ENCODE measurements at regions not wholly inside any gene's neighbourhood (a gene's known extent, or its start where the extent isn't known, plus 50 kb on each side); places are given as distances from the start of the nearest gene placed in this dataset.

GRCh38 chr10:60518745-60519144, 129.1 kb upstream of the ANK3 start:
- Mint-ChIP-seq H3K4me1 (ENCODE audit: low read depth) (peaks cover 24% of the 10 kb centered on the region), H3K27me3 (no peaks in the 10 kb centered on the region), H3K36me3 (ENCODE audit: low read depth) (peaks cover 10% of the 10 kb centered on the region), H3K9me3 (peaks cover 5% of the 10 kb centered on the region), H3K27ac (no peak overlapping the region), H3K4me3 (no peak overlapping the region)
- no peak for DNase-seq

- peaks cover 3% of the 10 kb centered on the region for H3K9me3 Mint-ChIP-seq
- H3K4me3 Mint-ChIP-seq = no peak overlapping the region
- H3K27ac Mint-ChIP-seq = no peak overlapping the region
- H3K36me3 Mint-ChIP-seq (ENCODE audit: low read depth) = peaks cover 8% of the 10 kb centered on the region
- DNase-seq = no peak
- H3K27me3 Mint-ChIP-seq = no peaks in the 10 kb centered on the region
- H3K4me1 Mint-ChIP-seq (ENCODE audit: low read depth) = peaks cover 30% of the 10 kb centered on the region
Observed at GRCh38 chr10:60517805-60518204, 128.1 kb upstream of the ANK3 start.

- no peak for DNase-seq
- H3K4me1 Mint-ChIP-seq (ENCODE audit: low read depth) = peaks cover 25% of the 10 kb centered on the region
- H3K4me3 Mint-ChIP-seq = no peak overlapping the region
- H3K27me3 Mint-ChIP-seq = no peaks in the 10 kb centered on the region
- H3K36me3 Mint-ChIP-seq (ENCODE audit: low read depth) = peaks cover 4% of the 10 kb centered on the region
- H3K27ac Mint-ChIP-seq = no peak overlapping the region
- no peaks in the 10 kb centered on the region for H3K9me3 Mint-ChIP-seq
Observed at GRCh38 chr10:60513281-60513680, 123.6 kb upstream of the ANK3 start.

GRCh38 chr10:60511477-60512229, 122.0 kb upstream of the ANK3 start:
- Mint-ChIP-seq H3K9me3 (no peaks in the 10 kb centered on the region), H3K27me3 (no peaks in the 10 kb centered on the region), H3K27ac (no peak overlapping the region), H3K4me1 (ENCODE audit: low read depth) (peaks cover 25% of the 10 kb centered on the region), H3K4me3 (no peak overlapping the region), H3K36me3 (ENCODE audit: low read depth) (peaks cover 8% of the 10 kb centered on the region)
- DNase-seq = no peak

- H3K27ac Mint-ChIP-seq = no peak overlapping the region
- H3K4me3 Mint-ChIP-seq = no peak overlapping the region
- H3K4me1 Mint-ChIP-seq (ENCODE audit: low read depth) = peaks cover 16% of the 10 kb centered on the region
- H3K9me3 Mint-ChIP-seq = no peaks in the 10 kb centered on the region
- H3K27me3 Mint-ChIP-seq = no peaks in the 10 kb centered on the region
- no peak for DNase-seq
- H3K36me3 Mint-ChIP-seq (ENCODE audit: low read depth) = peaks cover 12% of the 10 kb centered on the region
Observed at GRCh38 chr10:60508831-60509230, 119.2 kb upstream of the ANK3 start.

- no peak overlapping the region for H3K4me3 Mint-ChIP-seq
- no peak for DNase-seq
- H3K27ac Mint-ChIP-seq = no peak overlapping the region
- peaks cover 12% of the 10 kb centered on the region for H3K36me3 Mint-ChIP-seq (ENCODE audit: low read depth)
- H3K9me3 Mint-ChIP-seq = no peaks in the 10 kb centered on the region
- H3K27me3 Mint-ChIP-seq = no peaks in the 10 kb centered on the region
- peaks cover 10% of the 10 kb centered on the region for H3K4me1 Mint-ChIP-seq (ENCODE audit: low read depth)
Observed at GRCh38 chr10:60508037-60508436, 118.4 kb upstream of the ANK3 start.

- Mint-ChIP-seq H3K9me3 (no peaks in the 10 kb centered on the region), H3K36me3 (ENCODE audit: low read depth) (peaks cover 7% of the 10 kb centered on the region), H3K4me3 (no peak overlapping the region), H3K27me3 (no peaks in the 10 kb centered on the region), H3K27ac (no peak overlapping the region), H3K4me1 (ENCODE audit: low read depth) (peaks cover 6% of the 10 kb centered on the region)
- DNase-seq = no peak
Observed at GRCh38 chr10:60502621-60503020, 112.9 kb upstream of the ANK3 start.

GRCh38 chr10:60498985-60499384, 109.3 kb upstream of the ANK3 start:
- Mint-ChIP-seq H3K4me1 (ENCODE audit: low read depth) (peaks cover 13% of the 10 kb centered on the region), H3K9me3 (no peaks in the 10 kb centered on the region), H3K36me3 (ENCODE audit: low read depth) (peaks cover 4% of the 10 kb centered on the region), H3K27me3 (no peaks in the 10 kb centered on the region), H3K27ac (no peak overlapping the region), H3K4me3 (no peak overlapping the region)
- no peak for DNase-seq

- Mint-ChIP-seq H3K36me3 (ENCODE audit: low read depth) (peaks cover 4% of the 10 kb centered on the region), H3K27ac (no peak overlapping the region), H3K4me1 (ENCODE audit: low read depth) (peaks cover 15% of the 10 kb centered on the region), H3K4me3 (no peak overlapping the region), H3K9me3 (no peaks in the 10 kb centered on the region), H3K27me3 (no peaks in the 10 kb centered on the region)
- DNase-seq = no peak
Observed at GRCh38 chr10:60497364-60497763, 107.7 kb upstream of the ANK3 start.

GRCh38 chr10:60496181-60496580, 106.5 kb upstream of the ANK3 start:
- H3K4me1 Mint-ChIP-seq (ENCODE audit: low read depth) = peaks cover 23% of the 10 kb centered on the region
- H3K9me3 Mint-ChIP-seq = no peaks in the 10 kb centered on the region
- H3K27me3 Mint-ChIP-seq = no peaks in the 10 kb centered on the region
- no peak overlapping the region for H3K27ac Mint-ChIP-seq
- H3K36me3 Mint-ChIP-seq (ENCODE audit: low read depth) = no peaks in the 10 kb centered on the region
- DNase-seq = no peak
- no peak overlapping the region for H3K4me3 Mint-ChIP-seq

- H3K4me1 Mint-ChIP-seq (ENCODE audit: low read depth) = peaks cover 26% of the 10 kb centered on the region
- H3K27me3 Mint-ChIP-seq = no peaks in the 10 kb centered on the region
- H3K9me3 Mint-ChIP-seq = no peaks in the 10 kb centered on the region
- no peaks in the 10 kb centered on the region for H3K36me3 Mint-ChIP-seq (ENCODE audit: low read depth)
- DNase-seq = no peak
- no peak overlapping the region for H3K4me3 Mint-ChIP-seq
- H3K27ac Mint-ChIP-seq = no peak overlapping the region
Observed at GRCh38 chr10:60495338-60496055, 105.8 kb upstream of the ANK3 start.

- Mint-ChIP-seq H3K27ac (no peak overlapping the region), H3K36me3 (ENCODE audit: low read depth) (no peaks in the 10 kb centered on the region), H3K4me1 (ENCODE audit: low read depth) (peaks cover 34% of the 10 kb centered on the region), H3K4me3 (no peak overlapping the region), H3K9me3 (no peaks in the 10 kb centered on the region), H3K27me3 (no peaks in the 10 kb centered on the region)
- no peak for DNase-seq
Observed at GRCh38 chr10:60494774-60495173, 105.1 kb upstream of the ANK3 start.

- Mint-ChIP-seq H3K9me3 (no peaks in the 10 kb centered on the region), H3K27me3 (no peaks in the 10 kb centered on the region), H3K4me1 (ENCODE audit: low read depth) (peaks cover 29% of the 10 kb centered on the region), H3K4me3 (no peak overlapping the region), H3K27ac (no peak overlapping the region), H3K36me3 (ENCODE audit: low read depth) (peaks cover 4% of the 10 kb centered on the region)
- no peak for DNase-seq
Observed at GRCh38 chr10:60491162-60491561, 101.5 kb upstream of the ANK3 start.

- no peak for DNase-seq
- Mint-ChIP-seq H3K27ac (no peak overlapping the region), H3K27me3 (no peaks in the 10 kb centered on the region), H3K9me3 (no peaks in the 10 kb centered on the region), H3K4me1 (ENCODE audit: low read depth) (peaks cover 26% of the 10 kb centered on the region), H3K4me3 (no peak overlapping the region), H3K36me3 (ENCODE audit: low read depth) (peaks cover 6% of the 10 kb centered on the region)
Observed at GRCh38 chr10:60490013-60490412, 100.3 kb upstream of the ANK3 start.

- DNase-seq = no peak
- Mint-ChIP-seq H3K27ac (no peak overlapping the region), H3K4me1 (ENCODE audit: low read depth) (peaks cover 24% of the 10 kb centered on the region), H3K9me3 (no peaks in the 10 kb centered on the region), H3K27me3 (no peaks in the 10 kb centered on the region), H3K36me3 (ENCODE audit: low read depth) (peaks cover 6% of the 10 kb centered on the region), H3K4me3 (no peak overlapping the region)
Observed at GRCh38 chr10:60488111-60488669, 98.5 kb upstream of the ANK3 start.

Data from activated T-cell treated with anti-CD3 and anti-CD28 coated beads, Interleukin-2, amount 50 U/mL, for 24 hours (primary cell).